GM08714 (cell line): ENCODE measurements at regions not wholly inside any gene's neighbourhood (a gene's known extent, or its start where the extent isn't known, plus 50 kb on each side); places are given as distances from the start of the nearest gene placed in this dataset.
"Not testable (repeated sequence)": the region's sequence is repeated elsewhere in the genome, so short reads cannot be mapped to it uniquely, and the experiment has no call there.

Experiments used
- H3K4me3 ChIP-seq: fragments of 200-500 bp; sonication (Bioruptor generic); 2 replicates; pipeline ENCODE4 v1.5.1; 2014; ENCODE audit warnings: mild to moderate bottlenecking, low read length, inconsistent platforms
- ZNF274 ChIP-seq: IDR thresholded peaks from 2 replicates; pipeline ENCODE4 v1.6.1; 2012; ENCODE audit warnings: mild to moderate bottlenecking, low read depth, low read length

GRCh38 chr13:89515948-89516347 lies 1831.5 kb upstream of the MIR17HG start:
- TF ChIP-seq ZNF274, result no peak
- no peak overlapping the region for H3K4me3 ChIP-seq

GRCh38 chr13:89518289-89519077 lies 1829.0 kb upstream of the MIR17HG start:
- no peak overlapping the region for H3K4me3 ChIP-seq
- TF ChIP-seq ZNF274, result no peak

GRCh38 chr13:89520468-89520867 lies 1827.0 kb upstream of the MIR17HG start:
- no peak overlapping the region for H3K4me3 ChIP-seq
- TF ChIP-seq ZNF274, result no peak

DNA sequence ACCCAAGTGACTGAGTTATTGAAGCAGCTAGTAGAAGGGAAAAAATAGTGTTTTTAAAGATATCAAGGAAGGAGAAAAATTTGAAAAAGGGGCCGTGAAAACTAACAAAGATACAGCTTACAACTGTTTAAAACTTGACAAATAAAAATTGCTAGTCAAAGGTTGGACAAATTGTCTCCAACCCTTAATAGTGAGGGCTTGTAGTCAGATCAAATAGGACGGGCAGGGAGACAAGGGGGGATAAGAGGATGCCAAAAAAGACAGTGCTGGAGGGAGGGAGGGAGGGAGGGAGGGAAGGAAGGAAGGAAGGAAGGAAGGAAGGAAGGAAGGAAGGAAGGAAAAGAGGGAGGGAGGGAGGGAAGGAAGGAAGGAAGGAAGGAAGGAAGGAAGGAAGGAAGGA lies 1825.8 kb upstream of the MIR17HG start:
- not testable (repeated sequence) for H3K4me3 ChIP-seq

- no peak for TF ChIP-seq ZNF274
- H3K4me3 ChIP-seq, result no peak overlapping the region
Observed at GRCh38 chr13:89541091-89542030, 1806.1 kb upstream of the MIR17HG start.

GRCh38 chr13:89550938-89551337 lies 1796.5 kb upstream of the MIR17HG start:
- TF ChIP-seq ZNF274, result no peak
- H3K4me3 ChIP-seq, result no peak overlapping the region

DNA sequence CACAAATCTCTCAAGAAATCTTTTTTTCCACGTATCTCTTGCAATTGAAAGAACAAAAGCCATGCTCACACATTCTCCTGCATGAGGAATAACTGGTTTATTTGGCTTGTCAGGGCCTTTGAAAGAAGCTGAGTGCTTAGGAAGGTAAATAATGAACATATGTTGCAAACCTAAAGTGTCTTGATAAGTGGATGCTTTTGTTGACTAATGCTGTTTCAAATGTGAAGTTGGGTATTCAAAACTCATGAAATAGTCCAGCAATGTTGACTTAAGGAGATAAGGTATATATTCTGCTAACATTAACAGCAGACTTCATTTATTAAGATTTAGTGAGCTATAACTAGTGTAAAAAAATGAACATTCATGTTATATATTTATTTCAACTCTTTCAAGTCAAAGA lies 1792.7 kb upstream of the MIR17HG start:
- TF ChIP-seq ZNF274, result no peak

GRCh38 chr13:89565476-89566100 lies 1781.9 kb upstream of the MIR17HG start:
- no peak overlapping the region for H3K4me3 ChIP-seq
- no peak for TF ChIP-seq ZNF274

More for the DNA sequence above, 1792.7 kb upstream of the MIR17HG start:
- H3K4me3 ChIP-seq, result no peak overlapping the region

DNA sequence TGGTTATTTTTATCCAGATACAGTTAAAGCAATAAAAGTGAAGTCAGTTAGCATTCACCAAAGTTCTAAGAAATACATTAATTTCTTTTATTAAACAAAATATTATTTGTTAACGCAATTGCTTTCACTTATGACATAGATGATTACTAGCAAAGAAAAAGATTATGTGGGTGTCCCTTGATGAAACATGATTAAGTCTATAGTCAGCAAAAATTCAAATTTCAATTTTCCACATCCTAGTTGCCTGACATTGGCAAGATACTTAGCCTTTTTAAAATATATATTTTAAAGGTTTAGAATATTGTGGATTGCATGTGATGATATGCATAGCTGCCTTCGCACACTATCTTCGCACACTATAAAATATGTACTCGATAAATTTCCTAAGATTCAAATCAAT lies 1780.5 kb upstream of the MIR17HG start:
- no peak overlapping the region for H3K4me3 ChIP-seq
- TF ChIP-seq ZNF274, result no peak

DNA sequence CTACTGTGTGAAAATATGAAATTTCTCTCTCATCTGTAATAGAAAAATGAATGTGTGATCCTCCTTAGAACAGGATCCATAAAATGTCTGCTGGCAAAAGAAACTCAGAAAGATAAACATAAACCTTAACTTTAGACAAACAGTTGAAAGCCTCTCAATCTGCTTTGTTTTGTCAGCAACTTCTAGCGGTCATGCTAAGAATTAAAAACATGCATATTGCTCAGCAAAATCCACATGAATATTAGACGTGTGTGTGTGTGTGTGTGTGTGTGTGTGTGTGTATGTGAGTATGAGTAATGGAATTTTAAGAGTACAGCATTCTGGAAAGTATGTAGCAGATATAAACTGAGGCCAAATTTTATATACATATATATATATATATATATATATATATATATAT lies 1779.2 kb upstream of the MIR17HG start:
- TF ChIP-seq ZNF274, result no peak
- H3K4me3 ChIP-seq, result no peak overlapping the region

- H3K4me3 ChIP-seq, result no peak overlapping the region
- TF ChIP-seq ZNF274, result no peak
Observed at GRCh38 chr13:89568746-89569145, 1778.7 kb upstream of the MIR17HG start.

DNA sequence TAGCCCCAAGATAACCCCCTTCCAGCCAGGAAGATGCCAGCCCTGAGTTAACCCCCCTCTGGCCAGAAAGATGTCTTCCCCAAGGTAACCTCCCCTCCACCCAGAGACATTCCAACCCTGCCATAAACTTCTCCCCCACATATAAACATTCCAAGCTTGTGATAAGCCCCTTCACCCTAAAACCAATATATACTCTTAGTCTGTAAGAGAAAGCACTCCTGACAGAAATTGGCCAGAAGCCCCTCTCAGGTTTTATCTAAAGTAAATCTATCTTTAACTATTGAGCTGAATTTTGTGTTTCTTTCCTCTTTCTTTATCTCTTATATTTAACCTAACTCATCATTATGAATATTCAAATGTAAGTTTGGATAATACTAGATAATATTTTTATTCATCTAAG lies 1775.8 kb upstream of the MIR17HG start:
- TF ChIP-seq ZNF274, result no peak
- no peak overlapping the region for H3K4me3 ChIP-seq

DNA sequence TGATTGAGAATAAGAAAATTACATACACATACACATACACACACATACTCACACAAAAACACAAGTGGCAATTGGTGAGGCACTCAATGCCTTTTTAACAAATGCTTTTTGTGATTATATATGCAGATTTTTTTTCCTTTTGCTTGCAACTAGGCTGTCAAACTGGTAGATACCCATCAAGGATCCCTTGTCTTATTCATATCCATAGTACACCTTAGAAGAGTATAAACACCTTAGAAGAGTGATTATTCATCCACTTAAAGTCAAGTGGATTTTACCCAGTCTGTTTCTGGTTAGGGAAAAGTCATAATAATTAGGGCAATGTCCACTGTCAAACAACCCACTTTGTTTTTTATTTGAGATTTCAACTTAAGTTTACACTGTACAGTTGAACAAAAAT lies 1773.4 kb upstream of the MIR17HG start:
- H3K4me3 ChIP-seq, result no peak overlapping the region
- TF ChIP-seq ZNF274, result no peak

GRCh38 chr13:89577301-89577700 lies 1770.2 kb upstream of the MIR17HG start:
- no peak for TF ChIP-seq ZNF274

GRCh38 chr13:89584058-89584620 lies 1763.3 kb upstream of the MIR17HG start:
- no peak overlapping the region for H3K4me3 ChIP-seq
- no peak for TF ChIP-seq ZNF274

More at GRCh38 chr13:89577301-89577700, 1770.2 kb upstream of the MIR17HG start:
- no peak overlapping the region for H3K4me3 ChIP-seq
